ENCODE measurements at regions not wholly inside any gene's neighbourhood (a gene's known extent, or its start where the extent isn't known, plus 50 kb on each side); places are given as distances from the start of the nearest gene placed in this dataset.

DNA sequence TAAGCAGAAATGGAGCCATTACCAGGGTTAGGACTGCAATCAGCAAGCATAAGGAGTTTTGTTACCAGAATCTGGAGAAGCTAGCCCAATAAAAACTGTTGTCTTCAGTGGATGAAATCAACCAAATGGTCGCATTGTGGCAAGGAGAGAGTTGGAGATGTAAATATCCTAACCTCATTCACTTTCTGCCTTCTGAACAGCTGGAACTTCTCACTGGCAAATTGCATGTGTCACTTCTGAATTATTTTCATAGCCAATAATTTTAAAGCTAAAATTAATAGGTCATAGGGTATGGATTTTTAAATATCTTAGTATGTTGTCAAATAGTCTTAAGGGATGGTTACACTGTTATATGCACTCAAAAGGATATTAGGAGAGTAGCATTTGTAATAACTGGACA, 121.6 kb downstream of the SUCNR1 start:
- no peak for DNase-seq

DNA sequence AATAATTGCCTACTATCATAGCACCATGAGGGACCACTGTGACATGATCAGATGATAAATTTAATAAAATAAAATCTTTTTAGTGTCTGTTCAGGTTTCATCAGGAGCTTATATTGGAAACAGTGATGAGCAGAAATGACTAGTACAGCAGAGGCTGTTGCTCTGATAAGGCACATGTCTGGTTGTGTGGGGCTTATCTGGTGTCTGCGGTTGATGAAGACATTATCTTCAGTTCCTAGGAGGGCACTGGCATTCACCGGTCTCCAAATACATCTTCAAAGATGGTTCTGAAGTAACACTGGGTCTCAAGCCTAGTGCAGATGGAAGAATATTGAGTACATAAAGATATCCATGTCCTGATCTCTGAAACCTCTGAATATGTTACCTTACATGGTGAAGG, 125.3 kb downstream of the SUCNR1 start:
- no peak for DNase-seq

DNA sequence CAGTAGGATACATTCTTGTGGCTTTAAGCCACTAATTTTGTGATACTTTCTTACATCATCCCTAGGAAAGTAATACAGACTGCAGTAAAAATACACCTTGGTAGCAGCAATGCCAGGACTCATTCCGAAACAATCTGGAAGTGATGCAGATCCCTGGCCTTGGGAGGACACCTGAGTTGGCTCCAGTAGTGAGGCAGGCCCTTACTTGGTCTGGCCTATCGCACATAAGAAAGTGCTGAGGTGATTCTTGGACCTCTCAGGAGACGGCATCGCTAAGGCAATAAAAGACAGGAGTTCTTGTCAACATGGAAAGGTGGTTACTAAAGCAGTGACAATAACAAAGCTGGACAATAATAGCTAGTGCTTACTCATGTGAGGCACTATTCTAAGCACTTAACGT, 126.5 kb downstream of the SUCNR1 start:
- DNase-seq = no peak

DNA sequence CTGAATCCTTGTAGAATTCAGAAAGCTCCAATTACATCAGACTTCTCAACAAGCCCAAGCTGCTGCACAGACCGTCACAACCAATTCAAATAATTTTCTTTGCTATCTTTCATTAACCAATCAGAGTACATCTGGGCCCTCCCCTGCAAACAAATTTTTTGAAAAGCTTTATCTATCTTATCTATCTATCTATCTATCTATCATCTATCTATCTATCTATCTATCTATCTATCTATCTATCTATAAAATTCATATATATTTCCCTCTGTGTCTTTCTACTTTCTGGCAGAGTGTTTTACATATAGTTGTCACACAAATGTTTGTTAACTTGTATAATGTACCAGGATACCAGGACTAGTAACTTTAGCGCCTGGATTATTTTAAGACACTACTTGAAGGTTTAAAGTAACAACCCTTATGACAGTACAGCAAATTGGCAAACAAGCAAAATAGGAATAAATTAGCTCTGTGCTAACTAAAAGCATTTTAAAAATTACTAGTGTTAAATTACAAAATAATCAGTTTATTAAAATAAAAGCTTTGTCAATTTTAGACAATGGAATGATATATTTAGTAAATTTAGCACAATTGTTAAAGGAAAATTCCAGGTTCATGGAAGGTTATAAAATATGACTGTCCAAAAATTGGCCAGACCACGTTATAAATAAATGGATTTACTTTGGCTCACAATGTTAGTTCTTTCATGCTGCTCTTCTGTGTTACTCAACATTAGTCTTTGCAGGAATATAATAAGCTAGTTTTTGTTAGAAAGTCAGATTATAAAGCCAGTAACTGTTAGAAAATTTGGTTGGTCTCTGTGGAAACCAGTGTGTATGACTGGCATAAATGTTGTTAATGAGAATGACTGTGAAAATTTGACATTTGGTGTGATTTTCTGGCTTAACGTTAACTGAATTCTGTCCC, 138.6 kb downstream of the SUCNR1 start:
- no peak for DNase-seq

- no peak for DNase-seq
These were observed 146.1 kb downstream of the SUCNR1 start for GRCh38 chr3:152019508-152019907.

DNA sequence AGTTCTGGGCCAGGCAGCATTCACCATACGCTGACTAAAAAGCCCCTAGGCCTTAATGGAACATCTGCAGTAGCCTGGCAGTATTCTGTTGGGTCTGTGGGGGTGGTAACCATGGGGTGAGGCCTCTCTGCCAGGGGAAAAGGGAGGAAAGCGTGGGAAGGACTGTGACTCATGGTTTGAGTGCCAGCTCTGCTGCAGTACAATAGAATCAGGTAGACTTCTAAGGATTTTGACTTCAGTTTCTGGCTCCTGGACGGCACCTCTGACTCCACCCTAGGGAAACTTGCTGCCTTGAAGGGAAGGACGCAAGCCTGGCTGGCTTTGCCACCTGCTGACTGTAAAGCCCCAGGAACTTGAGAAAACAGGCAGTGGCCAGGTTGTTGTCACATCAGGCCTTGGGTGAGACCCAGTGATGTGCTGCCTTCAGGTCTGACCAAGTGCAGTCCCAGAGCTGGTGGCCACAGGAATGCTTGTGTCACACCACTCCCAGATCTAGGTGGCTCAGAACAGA, 148.6 kb downstream of the SUCNR1 start:
- no peak for DNase-seq

- no peak for DNase-seq
These were observed 152.7 kb downstream of the SUCNR1 start for GRCh38 chr3:152026033-152026556.

DNA sequence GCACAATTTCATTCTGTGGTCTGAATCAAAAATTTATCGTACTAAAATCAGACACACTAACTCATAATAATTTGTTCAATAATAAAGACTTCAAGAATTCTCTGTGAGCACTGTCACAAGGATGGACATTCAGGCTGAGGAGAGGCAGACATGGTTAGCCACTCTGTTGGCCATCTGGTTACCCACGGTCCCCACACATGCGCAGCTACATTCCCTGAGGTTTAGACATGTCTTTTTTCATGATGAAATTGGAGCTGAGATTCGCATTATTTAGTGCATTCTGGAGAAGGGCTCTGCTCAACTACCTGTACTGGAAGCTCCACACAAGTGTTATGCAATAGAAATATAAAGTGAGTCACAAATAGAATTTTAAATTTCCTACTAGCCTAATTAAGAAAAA, 156.9 kb downstream of the SUCNR1 start:
- no peak for DNase-seq

DNA sequence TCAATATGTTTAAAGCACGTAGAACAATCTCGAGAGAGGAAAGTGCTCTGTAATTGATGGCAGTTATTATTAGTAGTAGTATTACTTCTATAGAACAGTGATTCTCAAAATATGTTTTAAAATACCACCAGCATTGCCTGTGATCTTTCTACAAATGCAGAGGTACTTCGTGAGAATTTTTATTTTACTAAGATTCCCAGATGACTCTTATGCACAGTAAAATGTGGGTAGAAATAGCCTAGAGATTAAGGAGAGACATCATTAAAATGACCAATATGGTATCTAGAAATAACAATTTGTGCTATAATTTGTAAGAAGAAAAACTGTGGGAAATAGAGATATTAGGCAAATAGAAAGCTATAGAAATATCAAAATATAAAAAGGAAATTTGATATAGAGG, 157.9 kb downstream of the SUCNR1 start:
- DNase-seq = no peak

GRCh38 chr3:152037297-152037696, 163.9 kb downstream of the SUCNR1 start:
- DNase-seq = no peak

GRCh38 chr3:152037953-152038352, 164.5 kb downstream of the SUCNR1 start:
- no peak for DNase-seq

- no peak for DNase-seq
These were observed 165.0 kb downstream of the SUCNR1 start for GRCh38 chr3:152038490-152038889.

DNA sequence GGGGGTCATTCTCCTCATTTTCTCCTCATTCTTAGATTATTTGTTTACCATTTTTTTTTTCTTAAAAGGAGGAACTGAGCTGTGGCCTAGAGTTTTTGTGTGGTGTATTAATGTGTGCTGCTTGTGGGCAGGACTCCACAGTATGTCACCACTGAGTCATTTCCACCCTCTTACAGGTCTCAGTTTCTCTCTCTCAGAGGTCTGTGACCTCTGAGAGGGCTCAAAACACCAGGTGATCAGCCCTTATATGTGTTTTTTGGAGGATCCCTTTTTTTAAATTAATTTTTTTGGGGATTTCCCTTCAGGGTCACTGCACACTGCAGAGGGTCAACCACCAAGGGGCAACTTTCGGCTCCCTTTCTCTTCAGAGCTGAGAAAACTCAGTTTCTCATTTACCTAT, 166.4 kb downstream of the SUCNR1 start:
- DNase-seq = no peak

- DNase-seq = no peak
These were observed 166.9 kb downstream of the SUCNR1 start for GRCh38 chr3:152040319-152040718.

GRCh38 chr3:152043620-152044019, 170.2 kb downstream of the SUCNR1 start:
- DNase-seq = no peak

- no peak for DNase-seq
These were observed 172.8 kb downstream of the SUCNR1 start for GRCh38 chr3:152046280-152046679.

DNA sequence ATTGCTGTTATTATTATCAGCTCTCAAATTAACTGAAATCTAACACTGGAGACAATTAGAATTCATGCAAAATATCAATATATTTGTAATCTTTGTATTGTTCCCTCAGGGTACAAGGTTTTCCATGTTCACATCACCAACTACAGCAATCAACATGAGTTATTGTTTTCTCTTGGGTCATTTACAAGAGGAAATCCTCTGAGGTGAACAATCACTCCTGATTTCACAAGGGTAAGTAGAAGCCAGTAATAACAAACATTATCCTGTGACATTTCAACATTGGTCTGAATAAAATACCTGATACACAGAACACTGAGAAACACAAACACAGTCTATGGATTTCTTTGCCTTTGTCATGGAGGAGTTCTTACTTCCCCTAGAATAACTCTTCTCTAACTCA, 174.0 kb downstream of the SUCNR1 start:
- DNase-seq = no peak

- no peak for DNase-seq
These were observed 175.4 kb downstream of the SUCNR1 start for GRCh38 chr3:152048831-152049230.

DNA sequence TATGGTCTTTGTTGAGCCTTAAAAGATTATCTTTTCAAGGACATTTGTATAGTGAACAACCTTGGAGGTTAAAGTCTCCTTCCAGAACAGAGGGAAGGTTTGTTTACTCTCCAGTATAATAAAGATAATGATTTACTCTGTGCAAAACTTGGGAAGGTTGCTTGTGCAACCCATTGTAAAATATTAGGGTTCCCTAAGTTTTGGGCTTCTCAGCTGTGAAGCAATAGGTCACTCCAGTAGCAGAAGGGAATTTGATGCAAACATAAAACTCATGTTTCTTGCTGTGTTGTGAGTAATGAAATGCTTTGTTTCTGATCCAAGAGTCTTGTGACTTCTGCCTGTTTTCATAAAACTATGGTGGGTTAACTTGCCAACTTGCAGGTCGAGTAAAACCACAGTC, 177.5 kb downstream of the SUCNR1 start:
- DNase-seq = no peak

- no peak for DNase-seq
These were observed 178.3 kb downstream of the SUCNR1 start for GRCh38 chr3:152051501-152052404.

DNA sequence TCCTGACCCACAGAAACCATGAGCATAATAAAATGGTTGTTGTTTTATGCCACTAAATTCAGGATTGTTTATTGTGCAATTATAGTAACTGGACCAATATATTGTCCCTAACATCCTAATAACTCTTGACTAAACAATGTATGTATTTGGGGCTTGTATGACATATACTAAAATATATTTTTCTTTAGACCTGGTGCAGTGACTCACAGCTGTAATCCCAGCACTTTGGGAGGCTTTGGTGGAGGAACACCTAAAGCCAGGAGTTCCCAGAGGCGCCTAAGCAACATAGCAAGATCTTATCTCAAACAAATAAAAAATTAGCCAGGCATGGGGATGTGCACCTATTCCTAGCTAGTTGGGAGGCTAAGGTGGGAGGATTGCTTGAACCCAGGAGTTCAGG, 180.4 kb downstream of the SUCNR1 start:
- no peak for DNase-seq

DNA sequence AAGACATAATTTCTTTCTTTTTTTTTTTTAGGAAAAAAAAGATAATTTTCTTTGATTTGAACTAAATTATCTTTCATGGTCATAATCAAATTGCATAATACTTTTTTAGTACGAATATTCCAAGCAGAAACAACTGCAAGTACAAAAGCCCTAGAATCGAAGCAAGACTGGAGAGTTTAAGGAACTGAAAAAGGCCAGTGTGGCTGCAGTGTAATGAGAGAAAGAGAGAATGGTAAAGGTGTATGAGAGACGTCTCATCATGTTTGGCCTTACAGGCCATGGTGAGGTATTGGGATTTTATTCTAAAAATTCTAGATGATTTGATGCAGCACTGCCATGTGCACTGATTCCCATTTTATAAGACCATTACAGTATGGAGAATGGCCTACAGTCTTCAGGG, 180.9 kb downstream of the SUCNR1 start:
- no peak for DNase-seq

DNA sequence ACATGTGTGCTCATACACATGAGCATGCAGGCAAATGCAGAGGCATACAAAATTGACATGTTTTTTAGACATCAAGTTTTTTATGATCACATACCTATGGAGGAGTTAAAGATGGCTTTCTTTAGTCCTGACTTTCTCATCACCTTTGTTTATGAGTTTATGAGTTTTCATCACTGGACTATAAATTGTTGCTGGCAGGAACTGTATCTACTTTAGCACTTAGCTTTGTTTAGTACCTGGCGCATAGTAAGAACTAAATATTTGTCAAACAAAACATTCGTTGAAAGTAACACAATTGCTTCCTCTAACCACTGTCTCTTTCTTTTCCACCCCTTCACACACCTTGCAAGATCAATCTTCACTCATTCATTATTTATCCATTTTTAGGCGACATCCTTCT, 182.6 kb downstream of the SUCNR1 start:
- no peak for DNase-seq

Measured in CD4-positive, alpha-beta T cell treated with Interleukin-15 for 1 hour (primary cell).